Kidney (tissue), 13 donors: ENCODE measurements at regions not wholly inside any gene's neighbourhood (a gene's known extent, or its start where the extent isn't known, plus 50 kb on each side); places are given as distances from the start of the nearest gene placed in this dataset.

ENCODE experiments used
- DNase-seq, 5 donors: peaks; one replicate each; pipeline ENCODE4 v3.0.0-alpha.2; 2013 to 2020
- FAIRE-seq: peaks from 2 replicates; lab custom pipeline; 2012; peaks lifted over from hg19 to GRCh38; lab: Jason Lieb, UNC
- H3K27ac ChIP-seq, 2 donors: one replicate each; pipeline ENCODE4 v1.7.0; 2013; ENCODE audit warnings: low read depth in 2 of 2, low read length in 2 of 2, inconsistent platforms in 1 of 2
- H3K27me3 ChIP-seq: one replicate; pipeline ENCODE4 v1.7.1; 2013; ENCODE audit warnings: low read length, inconsistent platforms; ENCODE audit not compliant: control insufficient read depth, insufficient read depth
- H3K36me3 ChIP-seq, 3 donors: one replicate each; pipeline versions ENCODE4 v1.7.0 to v1.7.1; 2013; ENCODE audit warnings: low read length in 3 of 3, control low read depth in 1 of 3, inconsistent platforms in 1 of 3; ENCODE audit not compliant: insufficient read depth in 3 of 3, control insufficient read depth in 2 of 3
- H3K4me1 ChIP-seq, 3 donors: one replicate each; pipeline versions ENCODE4 v1.7.0 to v1.7.1; 2013; ENCODE audit warnings: low read length in 3 of 3, inconsistent platforms in 1 of 3, low read depth in 1 of 3; ENCODE audit not compliant: control insufficient read depth in 2 of 3, insufficient read depth in 2 of 3
- H3K4me3 ChIP-seq, 3 donors: one replicate each; pipeline versions ENCODE4 v1.7.0 to v1.8.1; 2013; ENCODE audit warnings: low read length in 3 of 3, control low read depth in 1 of 3, inconsistent platforms in 1 of 3
- H3K9ac ChIP-seq, 3 donors: one replicate each; pipeline versions ENCODE4 v1.7.0 to v1.7.1; 2013; ENCODE audit warnings: low read length in 3 of 3, control low read depth in 1 of 3, inconsistent platforms in 1 of 3
- H3K9me3 ChIP-seq, 3 donors: one replicate each; pipeline versions ENCODE4 v1.7.0 to v1.7.1; 2013; ENCODE audit warnings: low read length in 3 of 3, control low read depth in 1 of 3, inconsistent platforms in 1 of 3; ENCODE audit not compliant: control insufficient read depth in 2 of 3, insufficient read depth in 1 of 3
- intact Hi-C: fragments of 100-400 bp; cut with DNase I; formaldehyde crosslinking; loops from one replicate; pipeline ENCODE4 v1.11.1; 2022
- TF ChIP-seq, protein P1 (sequence below): IDR thresholded peaks from 3 replicates; pipeline ENCODE4 v1.5.1; 2012; ENCODE audit warnings: mild to moderate bottlenecking, moderate library complexity, borderline replicate concordance; ENCODE audit not compliant: insufficient read depth; ENCODE audit errors: extremely low read depth
- donor health status: control.
- donor health status: control.
- donor health status: control.
- donor health status: control.
- donor health status: control.
- donor health status: DM: yes; HTN: yes; CAD: no.
- donor health status: Normal renal cell carcinoma (clear cell type).

DNA sequence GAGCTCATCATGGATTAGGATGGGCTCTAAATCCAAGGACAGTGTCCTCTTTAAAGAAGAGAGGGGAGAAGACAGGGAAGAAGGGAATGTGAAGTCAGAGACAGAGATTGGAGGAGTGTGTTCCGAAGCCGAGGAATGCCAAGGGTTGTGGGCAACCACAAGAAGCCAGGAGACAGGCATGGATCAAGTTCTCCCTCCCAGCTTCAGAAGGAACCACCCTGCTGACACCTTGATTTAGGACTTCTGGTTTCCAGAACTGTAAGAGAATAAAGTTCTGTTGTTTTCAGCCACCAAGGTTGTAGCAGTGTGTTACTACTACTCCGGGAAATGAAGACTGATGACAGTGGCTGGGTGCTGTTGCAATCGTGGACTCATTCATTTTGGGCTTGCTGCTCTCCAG is 120.1 kb downstream of the RPS12 start:
- no peaks in the 10 kb centered on the region for H3K9me3 ChIP-seq
- H3K36me3 ChIP-seq = no peaks in the 10 kb centered on the region
- no peaks in the 10 kb centered on the region for H3K27me3 ChIP-seq
- H3K4me1 ChIP-seq = peaks cover 0 to 4% (median 2%) of the 10 kb centered on the region in 3 donors
- H3K27ac ChIP-seq = no peak overlapping the region
- no peak for DNase-seq
- H3K4me3 ChIP-seq = no peak overlapping the region
- TF ChIP-seq, protein P1, sequence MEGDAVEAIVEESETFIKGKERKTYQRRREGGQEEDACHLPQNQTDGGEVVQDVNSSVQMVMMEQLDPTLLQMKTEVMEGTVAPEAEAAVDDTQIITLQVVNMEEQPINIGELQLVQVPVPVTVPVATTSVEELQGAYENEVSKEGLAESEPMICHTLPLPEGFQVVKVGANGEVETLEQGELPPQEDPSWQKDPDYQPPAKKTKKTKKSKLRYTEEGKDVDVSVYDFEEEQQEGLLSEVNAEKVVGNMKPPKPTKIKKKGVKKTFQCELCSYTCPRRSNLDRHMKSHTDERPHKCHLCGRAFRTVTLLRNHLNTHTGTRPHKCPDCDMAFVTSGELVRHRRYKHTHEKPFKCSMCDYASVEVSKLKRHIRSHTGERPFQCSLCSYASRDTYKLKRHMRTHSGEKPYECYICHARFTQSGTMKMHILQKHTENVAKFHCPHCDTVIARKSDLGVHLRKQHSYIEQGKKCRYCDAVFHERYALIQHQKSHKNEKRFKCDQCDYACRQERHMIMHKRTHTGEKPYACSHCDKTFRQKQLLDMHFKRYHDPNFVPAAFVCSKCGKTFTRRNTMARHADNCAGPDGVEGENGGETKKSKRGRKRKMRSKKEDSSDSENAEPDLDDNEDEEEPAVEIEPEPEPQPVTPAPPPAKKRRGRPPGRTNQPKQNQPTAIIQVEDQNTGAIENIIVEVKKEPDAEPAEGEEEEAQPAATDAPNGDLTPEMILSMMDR = no peak
- no peak overlapping the region for H3K9ac ChIP-seq
- no peak for FAIRE-seq
- intact Hi-C loops = no loop called here

DNA sequence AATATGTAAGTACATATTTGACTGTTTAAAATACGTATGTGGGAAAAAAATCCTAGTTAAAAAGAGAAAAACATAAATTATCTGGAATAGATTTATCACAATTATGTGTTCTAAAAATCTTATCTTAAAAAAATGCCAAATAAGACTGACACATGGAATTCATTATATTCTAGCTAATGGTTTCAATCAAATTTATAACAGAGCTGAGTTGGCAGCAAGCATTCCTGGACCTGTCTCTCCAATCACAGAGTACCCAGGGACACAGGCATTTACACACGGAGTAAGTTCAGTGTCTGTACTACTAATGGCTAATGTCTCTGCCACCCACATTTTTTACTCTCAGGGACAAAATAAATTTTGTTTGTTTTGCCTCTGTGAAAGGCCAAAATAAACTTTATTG is 122.3 kb downstream of the RPS12 start:
- FAIRE-seq = no peak
- H3K4me1 ChIP-seq = peaks cover 0 to 2% (median 2%) of the 10 kb centered on the region in 3 donors
- H3K27me3 ChIP-seq = no peaks in the 10 kb centered on the region
- H3K9me3 ChIP-seq = no peaks in the 10 kb centered on the region
- no peaks in the 10 kb centered on the region for H3K36me3 ChIP-seq
- TF ChIP-seq, protein P1 = no peak
- intact Hi-C loops = no loop called here
- no peak overlapping the region for H3K27ac ChIP-seq
- H3K4me3 ChIP-seq = no peak overlapping the region
- DNase-seq = peak in 1 of 5 donors; percentile 7
- H3K9ac ChIP-seq = no peak overlapping the region

DNA sequence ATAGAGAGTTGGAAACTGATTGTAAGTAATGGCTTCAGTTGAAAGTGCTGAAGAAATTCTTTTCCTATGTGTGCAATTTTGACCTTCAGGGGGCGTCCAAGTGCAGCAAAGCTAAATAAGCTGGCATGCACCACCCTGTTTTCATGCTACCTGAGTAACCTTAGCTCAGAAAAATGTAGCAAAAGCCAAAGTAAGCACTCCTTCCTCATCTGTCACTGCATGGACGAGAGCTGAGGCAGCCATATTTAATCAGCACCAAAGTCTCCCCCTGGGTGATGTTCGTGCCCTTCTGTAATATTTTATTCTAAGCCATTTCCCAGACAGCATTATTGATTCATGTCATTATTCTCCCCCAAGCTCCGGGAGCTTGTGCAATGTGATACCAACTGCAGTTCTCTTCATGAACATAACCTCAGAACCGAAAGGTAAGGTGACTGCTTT is 123.1 kb downstream of the RPS12 start:
- no peak for FAIRE-seq
- Histone ChIP-seq H3K4me1 (no peaks in the 10 kb centered on the region), H3K27me3 (no peaks in the 10 kb centered on the region), H3K4me3 (peak overlapping the region in 2 of 3 donors; percentile 45 to 49), H3K9ac (no peak overlapping the region), H3K9me3 (no peaks in the 10 kb centered on the region), H3K27ac (no peak overlapping the region), H3K36me3 (no peaks in the 10 kb centered on the region)
- peak in 4 of 5 donors; percentile 55 to 88 (median 78) for DNase-seq
- TF ChIP-seq, protein P1 = peak; percentile 41
- intact Hi-C loops = no loop called here

DNA sequence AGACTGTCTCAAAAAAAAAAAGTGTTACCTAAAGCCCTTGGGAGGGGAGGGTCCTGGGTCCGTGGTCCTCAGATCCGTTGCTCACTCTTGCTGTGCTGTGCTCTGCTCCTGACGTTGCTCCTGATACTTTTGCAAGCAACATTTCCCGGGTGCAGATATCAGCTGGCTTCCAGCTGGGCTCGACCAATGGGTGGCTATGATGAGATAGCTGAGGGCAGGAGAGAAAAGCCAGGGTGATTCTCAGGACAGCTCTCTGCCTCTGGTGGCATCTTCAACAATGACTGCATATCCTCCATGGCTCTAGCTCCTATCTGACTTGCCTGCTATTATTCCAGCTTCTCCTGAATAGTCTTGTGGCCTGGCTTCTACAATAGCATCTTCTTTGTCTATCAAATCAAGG is 134.5 kb downstream of the RPS12 start:
- TF ChIP-seq, protein P1 = no peak
- Histone ChIP-seq H3K27ac (no peak overlapping the region), H3K27me3 (no peaks in the 10 kb centered on the region), H3K9ac (no peak overlapping the region), H3K4me3 (no peak overlapping the region), H3K36me3 (no peaks in the 10 kb centered on the region), H3K4me1 (no peaks in the 10 kb centered on the region), H3K9me3 (no peaks in the 10 kb centered on the region)
- intact Hi-C loops = no loop called here
- no peak for DNase-seq
- FAIRE-seq = no peak
